ENCODE measurements at regions not wholly inside any gene's neighbourhood (a gene's known extent, or its start where the extent isn't known, plus 50 kb on each side); places are given as distances from the start of the nearest gene placed in this dataset.
A peak's percentile ranks its signal among the peaks of the same experiment; 100 is the strongest.

DNA sequence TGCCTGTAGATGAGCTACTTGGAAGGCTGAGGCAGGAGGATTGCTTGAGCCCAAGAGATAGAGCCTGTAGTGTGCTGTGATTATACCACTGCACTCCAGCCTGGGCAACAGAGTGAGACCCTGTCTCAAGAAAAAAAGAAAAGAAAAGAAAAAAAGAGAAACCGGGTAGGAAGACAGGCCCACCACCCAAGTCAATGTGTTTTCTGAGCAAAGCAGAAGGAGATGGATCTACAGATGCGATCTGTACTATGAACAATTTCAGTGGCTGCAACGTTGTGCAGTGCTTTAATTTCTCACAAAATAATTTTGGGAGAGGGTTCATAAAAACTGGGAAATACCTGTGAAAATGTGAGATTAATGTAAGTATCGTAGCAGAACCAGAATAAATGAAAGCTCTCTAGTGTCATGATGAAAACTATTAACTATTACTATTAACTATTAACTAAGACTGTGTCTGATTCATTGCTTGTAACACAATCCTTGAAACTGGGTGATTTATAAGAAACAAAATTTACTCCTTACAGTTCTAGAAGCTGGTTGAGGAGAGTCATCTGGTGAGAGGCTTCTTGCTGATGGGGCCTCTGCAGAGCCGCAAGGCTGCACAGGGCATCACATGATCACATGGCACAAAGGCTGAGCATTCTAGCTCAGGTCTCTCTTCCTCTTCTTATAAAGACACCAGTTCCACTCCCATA, 233.1 kb upstream of the ZNF217 start (continued):
- TF ChIP-seq CHD1 (IDR thresholded peaks at IDR 0.05; ENCODE audit: low read depth, low read length): no peak

- DNase-seq (no peak), ATAC-seq (ENCODE audit: low read depth) (no peak)
- Histone ChIP-seq H3K14ac (replicated peaks; ENCODE audit: low read depth, low read length) (peak overlapping the region; percentile 45), H3K9me1 (ENCODE audit: insufficient read depth, low read length) (0 out of 2 replicates have a peak, but pooled peaks cover 8% of the 10 kb centered on the region), H2AK9ac (replicated peaks; ENCODE audit: low read depth, low read length, poor library complexity) (no peak overlapping the region), H3K18ac (ENCODE audit: low read depth, low read length) (peak overlapping the region; percentile 59; the same call in 1 of the 2 replicates), H4K91ac (ENCODE audit: insufficient read depth, low read depth, low read length) (peak overlapping the region; percentile 26), H4K20me1 (ENCODE audit: insufficient read depth, low read length) (no peaks in the 10 kb centered on the region), H3K23ac (ENCODE audit: low read depth, low read length) (peak overlapping the region; percentile 38; the same call in 1 of the 2 replicates), H3K79me1 (ENCODE audit: low read depth in 1 of 2, low read length in 2 of 2) (peaks cover 0 to 13% of the 10 kb centered on the region in 2 experiments; a peak in 2 of 4 replicates), H4K5ac (ENCODE audit: low read depth, low read length) (0 out of 2 replicates have a peak overlapping the region, but pooled peaks have one; percentile 41), H2BK15ac (ENCODE audit: low read depth, low read length) (peak overlapping the region; percentile 62; the same call in 2 of the 3 replicates), H2BK5ac (ENCODE audit: low read depth, low read length, poor library complexity, severe bottlenecking) (no peak overlapping the region), H2AFZ (replicated peaks; ENCODE audit: low read length, poor library complexity) (no peak overlapping the region), H3K27me3 (ENCODE audit: control insufficient read depth, insufficient read depth, low read length) (no peaks in the 10 kb centered on the region), H3K9ac (ENCODE audit: low read depth, low read length) (no peak overlapping the region), H3K4me1 (ENCODE audit: control insufficient read depth, insufficient read depth, low read length) (peaks cover 6% of the 10 kb centered on the region), H2AK5ac (ENCODE audit: low read depth, low read length) (peak overlapping the region; percentile 48), H3K4ac (ENCODE audit: low read depth, low read length) (peak overlapping the region; percentile 49; the same call in 1 of the 2 replicates), H3K36me3 (ENCODE audit: control insufficient read depth, insufficient read depth, low read length) (no peaks in the 10 kb centered on the region), H3K4me3 (ENCODE audit: insufficient read depth, low read depth, low read length) (no peak overlapping the region), H3K56ac (ENCODE audit: extremely low read depth, insufficient read depth, low read length) (no peak overlapping the region), H4K8ac (ENCODE audit: low read depth in 2 of 2, low read length in 2 of 2) (no peak overlapping the region), H2BK20ac (ENCODE audit: low read depth, low read length) (peak overlapping the region; percentile 87), H3K4me2 (ENCODE audit: low read depth, low read length) (no peak overlapping the region), H3K9me3 (ENCODE audit: control insufficient read depth, insufficient read depth, low read length) (no peaks in the 10 kb centered on the region), H2BK120ac (ENCODE audit: low read depth, low read length) (peak overlapping the region; percentile 69; the same call in 1 of the 2 replicates), H3K27ac (ENCODE audit: insufficient read depth, low read length) (no peak overlapping the region)
- no TSS peak for BruUV-seq (replicated peaks)
- dilution Hi-C loops (cut with HindIII; ENCODE audit: low sequenced_read_pairs, unreplicated experiment): no loop called here
- intact Hi-C loops (cut with micrococcal nuclease): loop anchor here (5.0 kb wide), 1 partner anchor 41 kb away; no protein-coding TSS in a partner anchor
- in situ Hi-C loops (cut with MboI; ENCODE audit: low sequenced_read_pairs): no loop called here
- no peak for TF ChIP-seq CEBPB (IDR thresholded peaks at IDR 0.05; ENCODE audit: low read depth, low read length)
- no peak for TF ChIP-seq SMC3 (IDR thresholded peaks at IDR 0.05; ENCODE audit: low read depth, low read length)
- no peak for TF ChIP-seq MXI1 (IDR thresholded peaks at IDR 0.05; ENCODE audit: borderline replicate concordance, low read depth, low read length)
- TF ChIP-seq, protein P1, sequence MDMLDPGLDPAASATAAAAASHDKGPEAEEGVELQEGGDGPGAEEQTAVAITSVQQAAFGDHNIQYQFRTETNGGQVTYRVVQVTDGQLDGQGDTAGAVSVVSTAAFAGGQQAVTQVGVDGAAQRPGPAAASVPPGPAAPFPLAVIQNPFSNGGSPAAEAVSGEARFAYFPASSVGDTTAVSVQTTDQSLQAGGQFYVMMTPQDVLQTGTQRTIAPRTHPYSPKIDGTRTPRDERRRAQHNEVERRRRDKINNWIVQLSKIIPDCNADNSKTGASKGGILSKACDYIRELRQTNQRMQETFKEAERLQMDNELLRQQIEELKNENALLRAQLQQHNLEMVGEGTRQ (IDR thresholded peaks at IDR 0.05; ENCODE audit: low read depth, low read length): no peak
- TF ChIP-seq CTCF (conservative IDR thresholded peaks at IDR 0.05; ENCODE audit: low read depth, low read length): no peak
- no peak for TF ChIP-seq RFX5 (IDR thresholded peaks at IDR 0.05; ENCODE audit: low read depth, low read length)
- TF ChIP-seq RCOR1 (IDR thresholded peaks at IDR 0.05; ENCODE audit: insufficient replicate concordance, low read length): no peak
- TF ChIP-seq MAFK (IDR thresholded peaks at IDR 0.05; ENCODE audit: low read depth, low read length): no peak
- no peak for TF ChIP-seq NFE2L2 (IDR thresholded peaks at IDR 0.05; ENCODE audit: low read depth, low read length)
- no peak for TF ChIP-seq FOS (IDR thresholded peaks at IDR 0.05; ENCODE audit: low read depth, low read length)
- TF ChIP-seq BHLHE40 (IDR thresholded peaks at IDR 0.05; ENCODE audit: low read depth, low read length): no peak
- no peak for TF ChIP-seq RAD21 (IDR thresholded peaks at IDR 0.05; ENCODE audit: low read length)
- no peak for TF ChIP-seq MAZ (IDR thresholded peaks at IDR 0.05; ENCODE audit: borderline replicate concordance, low read depth, low read length)
- ChIA-PET CTCF (no interaction called here), POLR2A (ENCODE audit: unreplicated experiment) (no interaction called here)
- WGBS, 2 experiments (ENCODE audit: extremely low coverage in 2 of 2, insufficient read length in 1 of 2): no CpG with 5 or more reads among the region's 2 CpGs
Observed at GRCh38 chr20:53826090-53826489, 232.5 kb upstream of the ZNF217 start.

Data from IMR-90 (cell line).